Smooth muscle cell (in vitro differentiated cells): ENCODE measurements at regions not wholly inside any gene's neighbourhood (a gene's known extent, or its start where the extent isn't known, plus 50 kb on each side); places are given as distances from the start of the nearest gene placed in this dataset.

ENCODE experiments used
- DNase-seq: peaks from one replicate; lab custom pipeline; 2025; ENCODE audit not compliant: unreplicated experiment; lab: John Stamatoyannopoulos, UW
- H2AFZ ChIP-seq: fragments of 200-600 bp; sonication (generic); 2 replicates; pipeline ENCODE4 v1.6.0; 2016; ENCODE audit warnings: antibody characterized with exemption, low read depth, mild to moderate bottlenecking
- H3F3A ChIP-seq: fragments of 200-600 bp; sonication (generic); 2 replicates; pipeline ENCODE4 v1.6.0; 2017; ENCODE audit warnings: antibody characterized with exemption, low read depth
- H3K27ac ChIP-seq: fragments of 200-600 bp; sonication (generic); 2 replicates; pipeline ENCODE4 v1.5.1; 2016; ENCODE audit warnings: low read depth, mild to moderate bottlenecking
- H3K27me3 ChIP-seq: fragments of 200-600 bp; sonication (generic); 2 replicates; pipeline ENCODE4 v1.6.1; 2016; ENCODE audit warnings: low read depth, mild to moderate bottlenecking
- H3K36me3 ChIP-seq: fragments of 200-600 bp; sonication (generic); 2 replicates; pipeline ENCODE4 v1.5.1; 2016; ENCODE audit warnings: low read depth
- H3K4me1 ChIP-seq: fragments of 200-600 bp; sonication (generic); 2 replicates; pipeline ENCODE4 v1.5.1; 2016; ENCODE audit warnings: low read depth
- H3K4me2 ChIP-seq: fragments of 200-600 bp; sonication (generic); 2 replicates; pipeline ENCODE4 v1.6.0; 2016; ENCODE audit warnings: mild to moderate bottlenecking
- H3K4me3 ChIP-seq: fragments of 200-600 bp; sonication (generic); 2 replicates; pipeline ENCODE4 v1.5.1; 2016; ENCODE audit warnings: mild to moderate bottlenecking
- H3K79me2 ChIP-seq: fragments of 200-600 bp; sonication (generic); 2 replicates; pipeline ENCODE4 v1.6.0; 2016; ENCODE audit warnings: low read depth, mild to moderate bottlenecking
- H3K9ac ChIP-seq: fragments of 200-600 bp; sonication (generic); 2 replicates; pipeline ENCODE4 v1.6.0; 2016; ENCODE audit warnings: low read depth
- H3K9me3 ChIP-seq: fragments of 200-600 bp; sonication (generic); replicated peaks from 2 replicates; pipeline ENCODE4 v1.5.1; 2016; ENCODE audit warnings: low read depth
- H4K20me1 ChIP-seq: fragments of 200-600 bp; sonication (generic); 2 replicates; pipeline ENCODE4 v1.6.0; 2016; ENCODE audit warnings: low read depth
- CTCF ChIP-seq: fragments of 200-600 bp; sonication (generic); IDR thresholded peaks from 2 replicates; pipeline ENCODE4 v1.5.1; 2017; ENCODE audit warnings: borderline replicate concordance, mild to moderate bottlenecking, antibody characterized with exemption; ENCODE audit not compliant: insufficient read depth, poor library complexity, severe bottlenecking
- WGBS: methylation state at CpG from one replicate; pipeline ENCODE4 v1.1.7; 2016; ENCODE audit warnings: low lambda C conversion rate; 5-methylcytosine and 5-hydroxymethylcytosine counted together

GRCh38 chr5:175003531-175003930 lies 279.1 kb downstream of the MSX2 start:
- Histone ChIP-seq H3K9me3 (no peaks in the 10 kb centered on the region), H4K20me1 (no peaks in the 10 kb centered on the region), H3K4me3 (no peak overlapping the region), H3K4me2 (no peak overlapping the region), H3K79me2 (no peaks in the 10 kb centered on the region), H3K27me3 (peaks cover 17% of the 10 kb centered on the region), H3K4me1 (no peaks in the 10 kb centered on the region), H2AFZ (no peak overlapping the region), H3F3A (no peaks in the 10 kb centered on the region), H3K27ac (no peak overlapping the region), H3K9ac (no peak overlapping the region), H3K36me3 (no peaks in the 10 kb centered on the region)
- DNase-seq: no peak
- no peak for TF ChIP-seq CTCF
- 65% methylated on average over 2 of the region's 2 CpGs for WGBS

GRCh38 chr5:175001876-175002645 lies 277.7 kb downstream of the MSX2 start:
- Histone ChIP-seq H2AFZ (no peak overlapping the region), H3K27me3 (peaks cover 14% of the 10 kb centered on the region), H3K27ac (no peak overlapping the region), H3K4me1 (no peaks in the 10 kb centered on the region), H3F3A (no peaks in the 10 kb centered on the region), H3K4me2 (no peak overlapping the region), H3K9ac (no peak overlapping the region), H3K79me2 (no peaks in the 10 kb centered on the region), H3K9me3 (no peaks in the 10 kb centered on the region), H3K4me3 (no peak overlapping the region), H4K20me1 (no peaks in the 10 kb centered on the region), H3K36me3 (no peaks in the 10 kb centered on the region)
- no peak for DNase-seq
- TF ChIP-seq CTCF: no peak
- WGBS: 75% methylated on average over 11 of the region's 11 CpGs

- TF ChIP-seq CTCF: no peak
- no peak overlapping the region for H3K27ac ChIP-seq
- no peaks in the 10 kb centered on the region for H3K4me1 ChIP-seq
- no peak overlapping the region for H3K4me3 ChIP-seq
- H3K9me3 ChIP-seq: no peaks in the 10 kb centered on the region
- no peak overlapping the region for H3K4me2 ChIP-seq
- no peaks in the 10 kb centered on the region for H3K36me3 ChIP-seq
- H3K27me3 ChIP-seq: peaks cover 18% of the 10 kb centered on the region
- no peak overlapping the region for H2AFZ ChIP-seq
- DNase-seq: no peak
- no peak overlapping the region for H3K9ac ChIP-seq
- WGBS: 74% methylated on average over 2 of the region's 2 CpGs
- H3K79me2 ChIP-seq: no peaks in the 10 kb centered on the region
- H3F3A ChIP-seq: no peaks in the 10 kb centered on the region
- no peaks in the 10 kb centered on the region for H4K20me1 ChIP-seq
Measured at GRCh38 chr5:175001311-175001710, 276.9 kb downstream of the MSX2 start.

GRCh38 chr5:174999581-174999980 lies 275.2 kb downstream of the MSX2 start:
- Histone ChIP-seq H4K20me1 (no peaks in the 10 kb centered on the region), H3F3A (no peaks in the 10 kb centered on the region), H3K36me3 (no peaks in the 10 kb centered on the region), H3K27me3 (peaks cover 25% of the 10 kb centered on the region), H2AFZ (no peak overlapping the region), H3K4me2 (no peak overlapping the region), H3K4me1 (no peaks in the 10 kb centered on the region), H3K79me2 (no peaks in the 10 kb centered on the region), H3K9me3 (no peaks in the 10 kb centered on the region), H3K27ac (no peak overlapping the region), H3K9ac (no peak overlapping the region), H3K4me3 (no peak overlapping the region)
- TF ChIP-seq CTCF: no peak
- DNase-seq: no peak
- WGBS: 77% methylated on average over 8 of the region's 8 CpGs
